NCI-H128 (cell line): ENCODE measurements at regions not wholly inside any gene's neighbourhood (a gene's known extent, or its start where the extent isn't known, plus 50 kb on each side); places are given as distances from the start of the nearest gene placed in this dataset.

Experiments
- DNase-seq: peaks from one replicate; lab custom pipeline; 2025; ENCODE audit not compliant: unreplicated experiment; lab: John Stamatoyannopoulos, UW

DNA sequence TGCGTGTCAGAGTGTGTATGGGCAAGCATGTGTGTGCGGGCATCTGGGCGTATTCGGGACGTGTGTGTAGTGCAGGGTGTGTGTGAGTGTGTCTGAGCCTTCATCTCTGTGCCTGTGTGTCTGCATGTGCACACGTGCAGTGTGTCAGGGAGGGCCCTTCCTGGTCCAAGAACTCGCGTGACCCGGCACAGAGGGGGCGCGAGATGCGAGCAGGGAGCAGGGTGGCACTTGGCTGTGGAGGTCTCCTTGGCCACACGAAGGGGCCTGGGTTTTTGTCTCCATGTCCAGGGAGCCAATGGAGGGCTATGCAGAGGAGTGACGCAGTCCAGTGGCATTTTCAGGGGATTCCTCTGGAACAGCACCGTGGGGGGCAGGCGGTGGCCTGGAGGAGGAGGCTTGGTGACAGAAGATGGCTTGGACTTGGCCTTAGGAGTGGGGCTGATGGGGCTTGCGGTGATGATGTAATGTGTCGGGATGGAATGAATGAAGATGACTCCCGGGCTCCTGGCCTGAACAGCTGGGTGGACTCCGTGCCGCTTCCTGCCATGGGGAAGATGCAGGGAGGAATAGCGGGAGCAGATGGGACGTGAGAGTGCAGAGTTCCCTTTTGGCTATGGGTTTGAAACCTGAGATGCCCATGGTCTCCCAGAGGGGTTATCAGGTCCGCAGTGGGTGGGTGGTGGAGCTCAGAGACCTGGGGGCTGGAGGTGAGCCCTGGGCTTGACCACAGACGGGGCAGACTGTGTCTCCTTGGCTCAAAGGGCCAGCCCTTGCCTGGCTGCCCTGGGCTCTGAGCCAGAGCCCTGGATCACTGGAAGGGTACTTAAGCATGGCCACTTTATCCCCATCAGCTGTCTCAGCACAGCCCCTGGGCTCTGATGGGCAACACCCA, 208.3 kb downstream of the PHETA1 start:
- DNase-seq, result no peak

- no peak for DNase-seq
Measured at GRCh38 chr12:111158992-111159391, 209.9 kb downstream of the PHETA1 start.

- DNase-seq, result no peak
Measured at GRCh38 chr12:111157486-111157885, 211.4 kb downstream of the PHETA1 start.

DNA sequence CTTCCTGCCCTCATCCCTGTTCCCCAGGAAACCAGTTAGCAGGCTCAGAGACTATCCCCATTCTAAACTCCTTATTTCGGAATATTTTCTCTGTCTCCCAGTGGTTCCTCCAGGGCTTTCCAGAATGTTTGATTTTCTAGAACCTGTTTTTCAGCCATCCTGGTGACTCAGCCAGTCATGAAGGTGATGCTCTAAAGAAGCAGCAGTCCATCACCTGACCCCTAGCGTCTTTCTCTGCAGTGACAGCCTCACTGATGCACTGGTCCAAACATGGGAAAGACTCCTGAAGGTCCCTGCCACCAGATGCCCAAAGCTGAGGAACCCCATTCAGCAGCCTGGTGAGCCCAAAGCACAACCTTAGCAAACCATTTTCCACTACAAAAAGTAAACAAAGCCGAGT, 212.6 kb downstream of the PHETA1 start:
- DNase-seq, result no peak

DNA sequence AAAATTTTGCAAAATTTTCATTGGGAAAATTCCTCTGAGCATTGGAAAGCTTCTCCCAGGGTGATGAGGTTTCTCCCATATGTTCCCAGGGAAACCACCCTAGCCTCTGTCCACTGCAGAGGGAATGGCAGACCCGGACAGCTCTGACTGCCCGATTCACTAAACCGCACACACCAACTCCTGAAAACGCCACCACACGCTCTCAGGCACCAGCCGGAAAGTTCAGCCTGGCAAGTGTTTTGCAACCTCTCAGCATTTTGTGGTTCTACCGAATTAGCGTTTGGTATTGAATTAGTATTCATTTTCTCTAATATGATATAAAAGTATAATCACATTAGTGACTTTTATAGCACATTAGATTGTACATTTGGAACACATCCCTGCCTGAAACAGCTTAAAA, 213.4 kb downstream of the PHETA1 start:
- DNase-seq, result no peak

DNA sequence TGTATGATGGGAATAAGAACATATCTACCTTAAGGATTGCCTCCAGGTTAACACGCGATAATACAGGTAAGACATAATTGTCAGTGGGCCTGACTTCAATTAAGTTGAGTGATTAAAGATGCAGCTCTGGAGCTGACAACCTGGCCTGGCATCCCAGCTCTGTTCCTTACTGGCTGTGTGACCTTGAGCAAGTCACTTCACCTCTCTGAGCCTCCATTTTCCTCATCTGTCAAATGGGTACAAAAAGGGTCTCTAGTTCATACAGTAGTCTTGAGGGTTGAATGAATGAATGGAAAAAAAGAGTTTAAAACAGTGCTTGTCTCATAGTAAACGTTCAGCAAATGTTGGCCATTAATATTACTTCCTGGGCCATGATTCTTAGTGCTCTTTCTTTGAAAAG, 213.9 kb downstream of the PHETA1 start:
- no peak for DNase-seq

- no peak for DNase-seq
Measured at GRCh38 chr12:111154147-111154834, 214.6 kb downstream of the PHETA1 start.

DNA sequence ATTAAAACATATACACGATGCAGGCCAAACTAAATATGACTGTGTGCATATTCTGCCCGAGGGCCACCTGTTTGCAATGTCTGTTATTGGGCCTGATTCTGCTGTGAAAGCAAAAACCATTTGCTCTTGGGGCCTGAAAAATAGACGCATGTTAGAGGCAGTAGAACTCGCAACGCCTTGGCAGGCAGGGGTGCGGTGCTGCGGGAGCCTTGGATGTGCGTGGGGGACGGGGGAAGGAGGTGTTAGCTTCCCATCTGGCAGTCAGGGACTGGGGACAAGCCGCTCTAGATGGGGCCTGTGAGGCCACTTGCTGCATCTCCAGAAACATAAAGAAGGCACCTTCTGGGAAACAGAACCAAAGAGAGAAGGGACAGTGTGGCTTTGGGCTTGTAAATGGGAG, 216.3 kb downstream of the PHETA1 start:
- DNase-seq, result no peak

- DNase-seq, result no peak
Measured at GRCh38 chr12:111150921-111151840, 217.7 kb downstream of the PHETA1 start.

GRCh38 chr12:111150360-111150759, 218.5 kb downstream of the PHETA1 start:
- no peak for DNase-seq

GRCh38 chr12:111149299-111149698, 219.6 kb downstream of the PHETA1 start:
- DNase-seq, result no peak

DNA sequence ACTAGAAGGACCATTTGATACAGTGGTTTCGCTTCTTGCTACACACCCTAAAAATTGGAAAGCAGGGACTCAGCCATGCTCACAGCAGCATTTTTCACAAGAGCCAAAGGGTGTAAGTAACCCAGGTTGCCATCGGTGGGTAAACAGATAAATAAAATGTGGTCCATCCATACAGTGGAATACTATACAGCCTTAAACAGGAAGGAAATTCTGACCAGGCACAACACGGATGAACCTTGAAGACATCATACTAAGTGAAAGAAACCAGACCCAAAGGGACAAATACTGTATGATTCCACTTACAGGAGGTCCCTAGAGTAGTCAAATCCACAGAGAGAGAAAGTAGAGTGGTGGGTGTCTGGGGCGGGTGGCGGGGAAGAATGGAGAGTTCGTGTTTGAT, 220.9 kb downstream of the PHETA1 start:
- no peak for DNase-seq

GRCh38 chr12:111143271-111143670, 222.9 kb upstream of the MYL2 start:
- no peak for DNase-seq

- DNase-seq, result no peak
Measured at GRCh38 chr12:111141205-111141604, 220.8 kb upstream of the MYL2 start.

- DNase-seq, result no peak
Measured at GRCh38 chr12:111138016-111138415, 217.6 kb upstream of the MYL2 start.

DNA sequence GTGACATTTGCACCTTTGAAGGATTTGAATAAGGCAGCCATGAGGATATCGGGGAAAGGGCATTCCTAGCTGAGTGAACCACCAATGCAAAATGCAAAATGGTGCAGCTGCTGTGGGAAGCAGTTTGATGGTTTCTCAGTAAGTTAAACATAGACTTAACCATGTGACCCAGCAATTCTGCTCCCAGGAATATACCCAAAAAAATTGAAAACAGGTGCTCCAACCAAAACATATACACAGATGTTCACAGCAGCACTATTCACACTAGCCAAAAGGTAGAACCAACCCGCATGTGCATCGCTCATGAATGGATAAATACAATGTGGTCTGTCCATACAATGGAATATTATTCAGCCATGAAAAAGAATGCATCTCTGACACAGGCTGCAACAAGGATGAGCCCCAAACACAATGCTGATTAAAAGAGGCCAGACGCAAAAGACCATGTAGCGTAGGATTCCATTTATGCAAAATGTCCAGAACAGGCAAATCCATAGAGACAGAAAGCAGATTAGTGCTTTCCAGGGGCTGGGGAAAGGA, 215.0 kb upstream of the MYL2 start:
- no peak for DNase-seq

DNA sequence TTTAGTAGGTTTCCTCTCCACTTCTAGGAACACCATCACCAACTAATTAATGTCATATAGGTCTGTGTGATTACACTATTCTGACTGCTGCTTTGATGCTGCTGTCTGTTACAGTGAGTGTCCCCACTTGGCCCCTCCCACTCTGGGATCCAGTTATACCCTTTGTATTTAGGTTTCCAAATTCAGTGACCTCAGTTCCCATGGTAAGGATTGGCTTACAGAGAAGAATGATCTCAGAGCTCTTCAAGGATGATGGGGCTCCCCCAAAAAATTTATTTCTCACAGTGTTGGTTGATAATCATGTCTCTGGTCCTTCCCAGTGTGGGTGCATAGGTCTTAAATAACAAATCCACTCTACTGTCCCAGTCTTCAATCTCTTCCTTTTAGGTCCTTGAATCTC, 210.0 kb upstream of the MYL2 start:
- DNase-seq, result no peak

- DNase-seq, result no peak
Measured at GRCh38 chr12:111129149-111129767, 208.9 kb upstream of the MYL2 start.

- no peak for DNase-seq
Measured at GRCh38 chr12:111126331-111126730, 206.0 kb upstream of the MYL2 start.

DNA sequence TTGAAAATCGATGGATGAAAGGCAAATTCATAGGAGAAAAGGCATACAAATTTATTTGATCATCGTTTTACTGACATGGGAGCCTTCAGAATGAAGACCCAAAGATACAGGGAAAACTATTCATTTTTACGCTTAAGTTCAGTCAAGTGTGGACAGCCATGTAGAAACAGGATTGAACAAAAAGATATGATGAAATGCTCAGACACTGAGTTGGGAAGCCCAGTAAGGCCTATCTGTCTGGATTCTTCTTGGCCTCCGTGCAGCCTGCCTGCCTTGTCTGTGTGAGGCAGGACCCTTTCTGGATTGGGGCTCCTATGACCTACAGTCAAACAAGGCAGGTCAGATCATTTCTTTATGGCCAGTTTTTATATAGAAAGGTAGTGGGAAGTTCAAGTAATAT, 203.8 kb upstream of the MYL2 start:
- no peak for DNase-seq

DNA sequence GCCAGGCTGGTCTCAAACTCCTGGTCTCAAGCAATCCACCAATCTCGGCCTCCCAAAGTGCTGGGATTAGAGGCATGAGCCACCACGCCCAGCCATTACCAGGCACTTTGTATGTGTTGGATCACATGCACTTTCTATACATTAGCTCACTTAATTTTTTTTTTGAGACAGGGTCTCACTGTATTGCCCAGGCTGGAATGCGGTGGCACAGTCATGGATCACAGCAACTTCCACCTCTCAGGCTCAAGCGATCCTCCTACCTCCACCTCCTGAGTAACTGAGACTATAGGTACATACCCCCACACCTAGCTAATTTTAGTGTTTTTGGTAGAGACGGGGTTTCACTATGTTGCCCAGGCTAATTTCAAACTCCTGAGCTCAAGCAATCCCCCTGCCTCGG, 203.0 kb upstream of the MYL2 start:
- no peak for DNase-seq
